AG10803 (cell line): ENCODE measurements at regions not wholly inside any gene's neighbourhood (a gene's known extent, or its start where the extent isn't known, plus 50 kb on each side); places are given as distances from the start of the nearest gene placed in this dataset.

ENCODE experiments used
- DNase-seq: peaks from one replicate; pipeline ENCODE4 v3.0.0; 2010; ENCODE audit warnings: low read depth
- H3K4me3 ChIP-seq: 2 replicates; pipeline ENCODE4 v1.5.1; 2011; ENCODE audit warnings: mild to moderate bottlenecking, low read length, control low read depth
- TF ChIP-seq, protein P1 (sequence below): conservative IDR thresholded peaks from 2 replicates; pipeline ENCODE4 v1.5.1; 2011; ENCODE audit warnings: mild to moderate bottlenecking, low read length, control low read depth, inconsistent platforms

DNA sequence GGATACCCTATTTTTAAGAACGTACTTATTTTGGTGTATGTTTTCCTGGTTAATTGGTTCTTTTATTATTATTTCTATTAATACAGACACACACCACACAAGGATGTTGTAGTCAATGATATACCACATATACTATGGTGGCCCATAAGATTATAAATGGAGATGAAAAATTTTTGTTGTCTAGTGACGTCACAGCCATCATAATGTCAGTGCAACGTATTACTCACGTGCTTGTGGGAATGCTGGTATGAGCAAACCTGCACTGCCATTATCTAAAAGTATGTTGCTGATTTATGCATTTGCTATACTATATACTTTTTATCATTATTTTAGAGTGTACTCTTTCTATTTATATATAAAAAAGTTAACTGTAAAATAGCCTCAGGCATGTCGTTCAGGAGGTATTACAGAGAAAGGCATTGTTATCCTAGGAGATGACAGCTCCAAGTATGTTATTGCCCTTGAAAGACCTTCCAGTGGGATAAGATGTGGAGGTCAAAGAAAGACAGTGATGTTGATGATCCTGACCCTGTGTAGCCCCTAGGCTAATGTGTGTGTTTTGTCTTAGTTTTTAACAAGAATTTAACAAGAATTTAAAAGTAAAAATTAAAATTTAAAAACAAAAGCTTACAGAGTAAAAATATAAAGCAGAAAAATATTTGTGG is 65.6 kb upstream of the SGCD start:
- no peak overlapping the region for H3K4me3 ChIP-seq

DNA sequence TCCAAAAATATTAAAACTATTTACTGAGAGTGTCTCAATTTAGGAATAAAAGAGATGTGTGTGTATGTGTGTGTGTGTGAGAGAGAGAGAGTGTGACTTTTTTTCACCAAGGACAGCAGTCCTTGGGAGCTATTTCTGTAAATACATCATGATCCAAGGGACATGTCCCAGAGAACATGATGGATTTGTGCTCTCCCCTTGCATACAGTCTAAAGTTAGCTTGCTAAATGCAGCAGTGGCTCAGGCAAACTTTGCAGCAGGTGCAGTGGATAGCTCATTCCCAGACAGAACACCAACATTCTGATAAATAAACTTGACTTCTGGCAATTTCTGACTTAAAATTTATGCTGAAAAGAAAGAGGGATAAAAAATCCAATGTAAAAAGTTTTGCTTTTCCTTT is 55.4 kb upstream of the SGCD start:
- no peak overlapping the region for H3K4me3 ChIP-seq
- no peak for DNase-seq
- TF ChIP-seq, protein P1, sequence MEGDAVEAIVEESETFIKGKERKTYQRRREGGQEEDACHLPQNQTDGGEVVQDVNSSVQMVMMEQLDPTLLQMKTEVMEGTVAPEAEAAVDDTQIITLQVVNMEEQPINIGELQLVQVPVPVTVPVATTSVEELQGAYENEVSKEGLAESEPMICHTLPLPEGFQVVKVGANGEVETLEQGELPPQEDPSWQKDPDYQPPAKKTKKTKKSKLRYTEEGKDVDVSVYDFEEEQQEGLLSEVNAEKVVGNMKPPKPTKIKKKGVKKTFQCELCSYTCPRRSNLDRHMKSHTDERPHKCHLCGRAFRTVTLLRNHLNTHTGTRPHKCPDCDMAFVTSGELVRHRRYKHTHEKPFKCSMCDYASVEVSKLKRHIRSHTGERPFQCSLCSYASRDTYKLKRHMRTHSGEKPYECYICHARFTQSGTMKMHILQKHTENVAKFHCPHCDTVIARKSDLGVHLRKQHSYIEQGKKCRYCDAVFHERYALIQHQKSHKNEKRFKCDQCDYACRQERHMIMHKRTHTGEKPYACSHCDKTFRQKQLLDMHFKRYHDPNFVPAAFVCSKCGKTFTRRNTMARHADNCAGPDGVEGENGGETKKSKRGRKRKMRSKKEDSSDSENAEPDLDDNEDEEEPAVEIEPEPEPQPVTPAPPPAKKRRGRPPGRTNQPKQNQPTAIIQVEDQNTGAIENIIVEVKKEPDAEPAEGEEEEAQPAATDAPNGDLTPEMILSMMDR, result no peak

More for the DNA sequence above, 65.6 kb upstream of the SGCD start:
- TF ChIP-seq, protein P1, result no peak
- no peak for DNase-seq

DNA sequence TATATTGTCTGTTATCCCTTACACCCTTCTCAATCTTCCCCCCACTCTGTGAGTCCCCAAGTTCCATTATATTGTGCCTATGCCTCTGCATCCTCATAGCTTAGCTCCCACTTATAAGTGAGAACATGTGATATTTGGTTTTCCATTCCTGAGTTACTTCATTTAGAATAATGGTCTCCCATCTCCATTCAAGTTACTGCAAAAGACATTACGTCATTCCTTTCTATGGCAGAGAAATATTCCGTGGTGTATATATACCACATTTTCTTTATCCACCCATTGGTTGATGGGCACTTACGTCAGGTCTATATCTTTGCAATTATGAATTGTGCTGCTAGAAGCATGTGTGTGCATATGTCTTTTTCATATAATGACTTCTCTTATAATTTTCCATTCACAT is 54.8 kb upstream of the SGCD start:
- H3K4me3 ChIP-seq, result no peak overlapping the region
- TF ChIP-seq, protein P1, result no peak
- no peak for DNase-seq

DNA sequence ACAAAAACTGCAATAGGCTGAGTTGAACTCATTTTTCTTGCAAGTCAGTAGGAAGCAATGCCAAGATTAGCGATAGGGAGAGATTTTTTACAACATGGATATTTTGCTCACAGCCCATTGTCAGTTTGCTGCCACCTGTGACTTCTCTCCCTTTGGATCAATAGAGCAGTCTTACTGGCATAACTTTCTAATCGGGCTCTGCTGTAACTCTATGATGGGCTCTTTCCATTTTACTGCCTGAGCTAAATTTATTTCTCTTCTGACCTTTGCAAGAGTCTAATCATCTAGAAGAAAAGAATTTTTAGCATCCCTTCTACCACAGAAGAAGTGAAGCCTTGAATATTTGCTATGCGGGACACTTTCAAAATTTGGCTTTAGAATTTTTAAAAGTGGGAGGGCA is 53.6 kb upstream of the SGCD start:
- DNase-seq, result no peak
- no peak overlapping the region for H3K4me3 ChIP-seq
- TF ChIP-seq, protein P1, result no peak

DNA sequence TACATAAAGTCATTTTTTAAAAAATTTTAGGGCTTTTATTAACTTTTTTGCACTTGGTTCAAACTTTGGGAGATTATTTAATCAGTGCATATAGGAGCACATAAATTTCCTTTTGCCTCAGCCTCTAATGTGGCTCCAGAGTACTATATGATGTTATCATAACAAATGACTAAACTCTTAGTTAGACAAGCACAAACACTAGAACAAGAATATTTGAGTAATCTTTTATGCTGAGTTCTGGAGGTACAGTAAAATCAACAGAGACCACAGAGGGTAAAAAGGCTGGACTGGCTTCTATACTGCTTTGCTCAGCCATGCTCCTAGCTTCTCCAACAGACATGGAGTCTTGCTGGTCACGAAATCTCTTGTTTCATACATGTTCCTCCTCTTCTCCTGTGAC is 52.5 kb upstream of the SGCD start:
- H3K4me3 ChIP-seq, result no peak overlapping the region
- DNase-seq, result no peak
- TF ChIP-seq, protein P1, result no peak
